DOHH2 (cell line): ENCODE measurements at regions not wholly inside any gene's neighbourhood (a gene's known extent, or its start where the extent isn't known, plus 50 kb on each side); places are given as distances from the start of the nearest gene placed in this dataset.

Experiments used
- CTCF ChIP-seq: fragments of 200-600 bp; sonication (generic); IDR thresholded peaks from one replicate; pipeline ENCODE4 v1.5.1; 2014; ENCODE audit warnings: antibody characterized with exemption, mild to moderate bottlenecking, low read depth, low read length; ENCODE audit not compliant: poor library complexity, severe bottlenecking
- EZH2phosphoT487 ChIP-seq: fragments of 200-600 bp; sonication (generic); IDR thresholded peaks from 2 replicates; pipeline ENCODE4 v1.6.1; 2017; ENCODE audit warnings: borderline replicate concordance, mild to moderate bottlenecking, antibody characterized with exemption, low read length, moderate library complexity, mixed read lengths

- TF ChIP-seq CTCF (no peak), EZH2phosphoT487 (no peak)
Observed at GRCh38 chr14:28911521-28911920, 144.9 kb downstream of the FOXG1 start.
